GM18519 (cell line): ENCODE measurements at regions not wholly inside any gene's neighbourhood (a gene's known extent, or its start where the extent isn't known, plus 50 kb on each side); places are given as distances from the start of the nearest gene placed in this dataset.
"Not testable (repeated sequence)": the region's sequence is repeated elsewhere in the genome, so short reads cannot be mapped to it uniquely, and the experiment has no call there.

Source experiments
- ATAC-seq: cut with Tn5 transposase; IDR thresholded peaks from one replicate; pipeline ENCODE4 v1.9.1; 2021; ENCODE audit warnings: mild to moderate bottlenecking, moderate library complexity; ENCODE audit not compliant: unreplicated experiment, low FRiP score

DNA sequence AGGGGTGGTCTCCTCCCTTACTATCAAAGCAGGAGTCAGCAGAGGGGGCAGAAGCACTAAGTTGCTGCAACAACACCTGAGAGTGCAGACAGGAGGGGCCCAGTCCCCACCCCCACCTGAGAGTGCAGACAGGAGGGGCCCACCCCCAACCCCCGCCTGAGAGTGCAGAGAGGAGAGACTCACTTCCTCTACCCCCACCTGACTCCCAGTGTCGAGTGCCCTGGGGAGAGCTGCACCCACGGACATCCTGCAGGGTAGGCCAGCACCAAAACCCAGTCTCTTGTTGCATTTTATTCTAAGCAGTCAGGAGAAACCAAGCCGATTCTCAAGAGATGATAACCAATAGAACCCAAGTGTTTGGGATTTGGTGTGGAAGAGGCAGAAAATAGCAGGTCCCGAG, 78.4 kb downstream of the NAPG start:
- no peak for ATAC-seq

DNA sequence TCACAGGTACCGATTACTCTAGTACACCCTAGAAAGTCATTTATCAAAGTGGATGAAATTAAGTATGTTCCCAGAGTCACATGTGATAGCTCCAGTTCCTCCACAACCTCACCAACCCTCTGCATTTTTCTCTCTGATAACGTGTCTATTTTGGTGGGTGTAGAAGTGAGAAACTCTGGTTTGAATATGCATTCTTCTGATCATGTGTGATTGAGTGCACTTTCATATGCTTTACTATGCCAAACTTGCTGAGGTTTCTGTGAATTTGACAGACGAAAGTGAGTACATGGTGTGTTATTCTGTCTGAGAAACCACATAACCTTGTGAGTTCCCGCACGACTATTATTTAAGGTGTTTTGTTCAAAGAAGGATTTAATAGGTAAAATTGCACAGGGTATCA, 81.1 kb downstream of the NAPG start:
- peak; percentile 64 for ATAC-seq

DNA sequence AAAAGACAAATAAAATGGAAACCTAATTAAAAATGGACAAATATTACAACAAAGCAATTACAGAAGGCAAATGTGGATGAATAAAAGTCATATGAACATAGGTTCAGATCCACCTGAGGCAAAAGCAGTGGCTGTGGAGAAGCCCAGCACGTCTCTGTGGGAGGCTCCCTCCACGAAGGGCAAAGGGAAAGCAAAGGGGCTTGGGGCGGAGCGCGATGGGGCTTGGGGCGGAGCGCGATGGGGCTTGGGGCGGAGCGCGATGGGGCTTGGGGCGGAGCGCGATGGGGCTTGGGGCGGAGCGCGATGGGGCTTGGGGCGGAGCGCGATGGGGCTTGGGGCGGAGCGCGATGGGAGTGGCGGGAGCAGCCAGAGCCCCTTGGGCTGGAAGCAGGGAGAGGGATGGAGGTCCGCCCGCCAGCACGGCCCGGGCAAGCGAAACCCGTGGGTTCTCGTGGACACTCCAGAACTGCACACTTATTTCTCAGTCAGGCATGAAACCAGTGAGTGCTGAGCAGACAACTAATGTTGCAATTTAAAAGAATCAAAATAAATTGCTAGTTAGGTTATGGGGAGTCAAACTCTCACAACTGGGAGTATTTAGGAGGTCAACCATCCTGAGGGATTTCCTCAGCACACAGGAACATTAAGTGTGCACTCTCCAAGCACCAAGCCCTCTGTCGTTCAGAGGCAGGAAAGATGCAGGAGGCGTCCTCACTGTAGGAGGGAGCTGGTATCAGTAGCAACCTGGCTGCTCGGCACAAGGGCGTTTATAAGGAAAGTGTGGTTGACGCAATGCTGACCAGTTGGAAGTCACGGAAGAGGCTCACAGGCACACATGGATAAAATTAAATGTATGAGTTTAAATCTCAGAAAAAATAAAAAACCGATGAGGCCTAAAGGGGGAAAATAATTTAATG, 81.8 kb downstream of the NAPG start:
- ATAC-seq: not testable (repeated sequence)

DNA sequence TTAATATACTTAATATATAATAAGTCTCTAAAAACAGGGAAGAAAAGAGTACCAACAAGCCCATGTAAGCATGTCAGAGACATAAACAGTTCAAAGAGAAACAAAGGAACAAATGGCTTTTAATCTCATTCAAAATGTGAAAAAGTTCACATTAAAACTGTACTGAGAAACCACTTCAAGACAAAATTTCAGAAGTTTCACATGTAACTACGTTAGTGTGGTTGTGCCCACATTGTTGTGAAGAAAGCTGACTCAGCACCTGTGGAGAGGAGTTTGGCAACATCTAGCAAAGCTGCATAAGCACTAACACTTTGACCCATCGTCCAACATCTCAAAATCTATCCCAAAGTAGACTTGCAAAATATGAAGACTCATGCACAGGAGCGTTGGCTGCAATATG, 82.6 kb downstream of the NAPG start:
- ATAC-seq: not testable (repeated sequence)

DNA sequence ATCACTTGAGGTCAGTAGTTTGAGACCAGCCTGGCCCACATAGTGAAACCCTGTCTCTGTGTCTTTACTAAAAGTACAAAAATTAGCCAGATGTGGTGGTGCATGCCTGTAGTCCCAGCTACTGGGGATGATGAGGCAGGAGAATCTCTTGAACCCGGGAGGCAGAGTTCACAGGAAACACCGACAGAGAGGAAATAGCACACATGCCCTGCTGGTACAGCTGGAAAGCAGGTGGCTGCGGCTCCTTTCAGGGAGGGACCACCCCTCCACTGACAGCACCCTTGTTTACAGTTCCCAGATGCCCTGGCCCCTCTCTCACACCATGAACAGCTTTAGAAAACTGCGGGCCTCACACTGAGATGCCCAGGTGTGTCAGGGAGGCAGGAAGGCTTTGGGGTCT, 83.2 kb downstream of the NAPG start:
- ATAC-seq: not testable (repeated sequence)

DNA sequence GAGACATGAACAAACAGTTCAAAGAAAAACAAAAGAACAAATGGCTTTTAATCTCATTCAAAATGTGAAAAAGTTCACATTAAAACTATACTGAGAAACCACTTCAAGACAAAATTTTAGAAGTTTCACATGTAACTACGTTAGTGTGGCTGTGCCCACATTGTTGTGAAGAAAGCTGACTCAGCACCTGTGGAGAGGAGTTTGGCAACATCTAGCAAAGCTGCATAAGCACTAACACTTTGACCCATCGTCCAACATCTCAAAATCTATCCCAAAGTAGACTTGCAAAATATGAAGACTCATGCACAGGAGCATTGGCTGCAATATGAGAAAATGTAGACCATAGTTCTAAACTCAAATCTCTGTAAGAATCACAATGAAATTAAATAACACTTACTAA, 87.4 kb downstream of the NAPG start:
- ATAC-seq: not testable (repeated sequence)

DNA sequence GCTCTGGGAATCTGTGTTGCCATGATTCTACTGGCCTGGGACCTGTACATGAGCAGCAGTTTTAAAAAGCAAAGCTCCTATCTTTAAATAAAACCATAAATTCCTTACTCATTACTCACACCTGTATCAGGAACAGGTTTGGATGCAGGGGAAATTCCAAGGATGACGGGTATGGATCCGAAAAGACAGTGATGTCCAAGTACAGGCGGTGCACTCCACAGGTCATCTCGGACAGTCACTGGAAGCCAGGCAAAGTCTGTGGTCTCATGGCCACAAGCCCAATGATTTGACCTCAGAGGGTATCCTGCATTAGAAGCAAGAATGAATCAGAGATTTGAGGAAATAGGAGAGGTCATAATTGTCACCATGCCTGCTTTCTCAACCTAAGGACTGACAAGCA, 90.9 kb downstream of the NAPG start:
- not testable (repeated sequence) for ATAC-seq

DNA sequence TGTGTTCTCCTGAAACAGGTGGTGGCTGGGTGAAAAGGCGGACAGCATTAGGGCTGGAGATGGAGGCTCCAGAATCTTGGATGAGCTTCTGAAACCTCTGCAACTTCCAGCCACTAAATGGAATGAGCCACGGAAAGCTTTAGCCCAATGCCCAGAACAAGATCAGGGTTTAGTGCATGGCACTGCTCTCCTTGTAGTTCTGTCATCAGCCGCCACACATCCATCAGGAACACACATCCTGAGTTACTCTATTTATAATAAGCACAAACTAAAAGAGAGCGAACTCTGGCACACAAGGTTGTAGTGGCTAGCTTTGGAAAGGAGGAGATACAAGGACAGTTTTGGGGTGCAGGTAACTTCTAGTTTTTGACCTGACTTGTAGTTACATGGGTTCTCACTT, 93.0 kb downstream of the NAPG start:
- ATAC-seq: not testable (repeated sequence)

DNA sequence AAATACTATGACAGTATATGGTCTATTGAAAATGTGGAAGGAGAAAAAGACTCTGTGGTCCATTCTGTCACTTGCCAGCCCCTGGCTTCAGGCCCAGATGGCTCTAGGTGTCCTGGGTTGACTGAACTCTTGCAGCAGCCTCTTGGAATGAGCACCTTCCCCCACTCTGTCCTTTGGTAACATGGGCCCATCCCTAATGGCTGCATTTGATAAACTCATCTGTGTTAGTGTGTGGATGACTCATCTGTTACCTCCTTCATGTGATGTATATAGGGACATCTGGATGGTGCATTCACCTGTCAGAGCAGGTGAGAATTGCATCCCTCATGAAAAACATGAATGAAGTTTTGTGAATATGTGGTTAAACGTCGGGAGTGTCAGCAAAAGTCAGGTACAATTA, 93.5 kb downstream of the NAPG start:
- not testable (repeated sequence) for ATAC-seq

DNA sequence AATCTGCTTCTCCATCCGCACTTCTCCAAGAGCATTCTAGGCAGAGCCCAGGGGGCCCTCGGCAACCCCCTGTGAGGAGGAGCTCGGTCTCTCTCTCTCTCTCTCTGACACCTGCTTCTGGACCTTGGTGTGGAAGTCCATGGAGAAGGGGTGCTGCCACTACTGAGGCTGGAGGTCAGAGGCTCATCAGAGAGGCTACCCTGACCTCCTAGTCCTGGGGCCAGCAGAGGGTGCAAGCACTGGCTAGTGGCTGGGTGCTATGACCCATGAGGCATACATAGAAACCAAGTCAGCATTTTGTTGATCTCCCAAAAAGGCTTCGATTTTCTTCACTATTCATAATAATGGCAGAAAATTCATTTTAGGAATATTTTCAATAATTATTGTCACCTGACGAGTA, 94.0 kb downstream of the NAPG start:
- not testable (repeated sequence) for ATAC-seq
